Endothelial cell (in vitro differentiated cells): ENCODE measurements at regions not wholly inside any gene's neighbourhood (a gene's known extent, or its start where the extent isn't known, plus 50 kb on each side); places are given as distances from the start of the nearest gene placed in this dataset.

Experiments used
- DNase-seq: peaks from one replicate; pipeline ENCODE4 v3.0.0; 2021; ENCODE audit warnings: low spot score
- H3K27ac Mint-ChIP-seq: one replicate; pipeline ENCODE4 v1.8.0; 2021; ENCODE audit warnings: mixed read lengths, inconsistent platforms; ENCODE audit not compliant: unreplicated experiment
- H3K27me3 Mint-ChIP-seq: one replicate; pipeline ENCODE4 v1.8.0; 2021; ENCODE audit warnings: mild to moderate bottlenecking, moderate library complexity, mixed read lengths, inconsistent platforms; ENCODE audit not compliant: unreplicated experiment
- H3K36me3 Mint-ChIP-seq: one replicate; pipeline ENCODE4 v1.8.0; 2021; ENCODE audit warnings: mild to moderate bottlenecking, low read depth, mixed read lengths, inconsistent platforms; ENCODE audit not compliant: unreplicated experiment
- H3K4me1 Mint-ChIP-seq: one replicate; pipeline ENCODE4 v1.8.0; 2021; ENCODE audit warnings: mild to moderate bottlenecking, mixed read lengths, inconsistent platforms; ENCODE audit not compliant: unreplicated experiment
- H3K4me3 Mint-ChIP-seq: one replicate; pipeline ENCODE4 v1.8.0; 2021; ENCODE audit warnings: mild to moderate bottlenecking, mixed read lengths, inconsistent platforms; ENCODE audit not compliant: unreplicated experiment
- H3K9me3 Mint-ChIP-seq: one replicate; pipeline ENCODE4 v1.8.0; 2021; ENCODE audit warnings: mixed read lengths, inconsistent platforms; ENCODE audit not compliant: unreplicated experiment
- CTCF ChIP-seq: fragments of 200-600 bp; sonication (generic); IDR thresholded peaks from one replicate; pipeline ENCODE4 v1.5.0; 2021; ENCODE audit warnings: antibody characterized with exemption; ENCODE audit not compliant: unreplicated experiment

- Mint-ChIP-seq H3K9me3 (peaks cover 4% of the 10 kb centered on the region), H3K27me3 (peaks cover 10% of the 10 kb centered on the region), H3K27ac (no peak overlapping the region), H3K4me1 (no peaks in the 10 kb centered on the region), H3K4me3 (no peak overlapping the region), H3K36me3 (peaks cover 15% of the 10 kb centered on the region)
- no peak for TF ChIP-seq CTCF
- no peak for DNase-seq
Observed at GRCh38 chr15:25220834-25221233, 218.0 kb downstream of the UBE3A start.

GRCh38 chr15:25224396-25224795 is 214.4 kb downstream of the UBE3A start:
- H3K36me3 Mint-ChIP-seq = peaks cover 19% of the 10 kb centered on the region
- no peak overlapping the region for H3K4me3 Mint-ChIP-seq
- no peak for TF ChIP-seq CTCF
- H3K4me1 Mint-ChIP-seq = no peaks in the 10 kb centered on the region
- no peak for DNase-seq
- peaks cover 6% of the 10 kb centered on the region for H3K27me3 Mint-ChIP-seq
- H3K9me3 Mint-ChIP-seq = peaks cover 4% of the 10 kb centered on the region
- no peak overlapping the region for H3K27ac Mint-ChIP-seq

- Mint-ChIP-seq H3K4me1 (no peaks in the 10 kb centered on the region), H3K27me3 (peaks cover 6% of the 10 kb centered on the region), H3K9me3 (peaks cover 4% of the 10 kb centered on the region), H3K4me3 (no peak overlapping the region), H3K27ac (no peak overlapping the region), H3K36me3 (peaks cover 14% of the 10 kb centered on the region)
- TF ChIP-seq CTCF = no peak
- DNase-seq = no peak
Observed at GRCh38 chr15:25226360-25226759, 212.5 kb downstream of the UBE3A start.

GRCh38 chr15:25228261-25228660 is 210.6 kb downstream of the UBE3A start:
- no peak for TF ChIP-seq CTCF
- Mint-ChIP-seq H3K4me1 (no peaks in the 10 kb centered on the region), H3K4me3 (no peak overlapping the region), H3K27ac (no peak overlapping the region), H3K9me3 (no peaks in the 10 kb centered on the region), H3K36me3 (peaks cover 11% of the 10 kb centered on the region), H3K27me3 (peaks cover 5% of the 10 kb centered on the region)
- DNase-seq = no peak

- Mint-ChIP-seq H3K36me3 (peaks cover 10% of the 10 kb centered on the region), H3K4me3 (no peak overlapping the region), H3K27ac (no peak overlapping the region), H3K27me3 (peaks cover 5% of the 10 kb centered on the region), H3K9me3 (peaks cover 4% of the 10 kb centered on the region), H3K4me1 (no peaks in the 10 kb centered on the region)
- TF ChIP-seq CTCF = no peak
- DNase-seq = no peak
Observed at GRCh38 chr15:25230442-25230841, 208.4 kb downstream of the UBE3A start.
